ENCODE measurements at regions not wholly inside any gene's neighbourhood (a gene's known extent, or its start where the extent isn't known, plus 50 kb on each side); places are given as distances from the start of the nearest gene placed in this dataset.

- Histone ChIP-seq H3K9me3 (ENCODE audit: low read length) (no peaks in the 10 kb centered on the region), H3F3A (ENCODE audit: low read length, unreplicated experiment) (no peaks in the 10 kb centered on the region), H3K79me2 (ENCODE audit: low read length) (no peaks in the 10 kb centered on the region), H3K4me3 (ENCODE audit: low read length) (no peak overlapping the region), H3K27ac (ENCODE audit: low read length) (no peak overlapping the region), H3K4me1 (ENCODE audit: insufficient read depth, low read length) (no peaks in the 10 kb centered on the region), H3K36me3 (ENCODE audit: low read depth, low read length) (no peaks in the 10 kb centered on the region), H3K9me2 (replicated peaks; ENCODE audit: low read length) (no peaks in the 10 kb centered on the region), H3K27me3 (ENCODE audit: low read length) (no peaks in the 10 kb centered on the region), H3K4me2 (ENCODE audit: low read length) (no peak overlapping the region), H3K9ac (ENCODE audit: low read length) (no peak overlapping the region), H4K20me1 (ENCODE audit: low read length) (no peaks in the 10 kb centered on the region), H2AFZ (ENCODE audit: low read length) (no peak overlapping the region)
- BruUV-seq (replicated peaks), result no TSS peak
- TF ChIP-seq EZH2 (IDR thresholded peaks at IDR 0.05; ENCODE audit: low read length, unreplicated experiment) (no peak), EZH2phosphoT487 (IDR thresholded peaks at IDR 0.05; ENCODE audit: borderline replicate concordance, low read length) (no peak), CTCF (conservative IDR thresholded peaks at IDR 0.05; ENCODE audit: low read depth, low read length) (no peak)
- POLR2A ChIA-PET (ENCODE audit: unreplicated experiment), result no interaction called here
- CTCF ChIA-PET, result no interaction called here
- ATAC-seq, result no peak
- intact Hi-C loops (cut with micrococcal nuclease), result no loop called here
- DNase-seq, result no peak
Measured at GRCh38 chr13:71045101-71045500, 821.9 kb downstream of the DACH1 start.

GRCh38 chr13:71039440-71039839, 827.6 kb downstream of the DACH1 start:
- Histone ChIP-seq H3K4me3 (ENCODE audit: low read length) (no peak overlapping the region), H3K79me2 (ENCODE audit: low read length) (no peaks in the 10 kb centered on the region), H3K27me3 (ENCODE audit: low read length) (no peaks in the 10 kb centered on the region), H3K9me3 (ENCODE audit: low read length) (no peaks in the 10 kb centered on the region), H3F3A (ENCODE audit: low read length, unreplicated experiment) (no peaks in the 10 kb centered on the region), H3K4me2 (ENCODE audit: low read length) (no peak overlapping the region), H3K9ac (ENCODE audit: low read length) (no peak overlapping the region), H2AFZ (ENCODE audit: low read length) (no peak overlapping the region), H3K27ac (ENCODE audit: low read length) (no peak overlapping the region), H3K9me2 (replicated peaks; ENCODE audit: low read length) (no peaks in the 10 kb centered on the region), H3K4me1 (ENCODE audit: insufficient read depth, low read length) (no peaks in the 10 kb centered on the region), H3K36me3 (ENCODE audit: low read depth, low read length) (no peaks in the 10 kb centered on the region), H4K20me1 (ENCODE audit: low read length) (no peaks in the 10 kb centered on the region)
- ChIA-PET POLR2A (ENCODE audit: unreplicated experiment) (no interaction called here), CTCF (no interaction called here)
- BruUV-seq (replicated peaks), result no TSS peak
- DNase-seq, result no peak
- ATAC-seq, result no peak
- TF ChIP-seq EZH2 (IDR thresholded peaks at IDR 0.05; ENCODE audit: low read length, unreplicated experiment) (no peak), EZH2phosphoT487 (IDR thresholded peaks at IDR 0.05; ENCODE audit: borderline replicate concordance, low read length) (no peak), CTCF (conservative IDR thresholded peaks at IDR 0.05; ENCODE audit: low read depth, low read length) (no peak)
- intact Hi-C loops (cut with micrococcal nuclease), result no loop called here

- no peaks in the 10 kb centered on the region for H3K9me2 ChIP-seq (replicated peaks; ENCODE audit: low read length)
- H3K27me3 ChIP-seq (ENCODE audit: low read length), result no peaks in the 10 kb centered on the region
- H3K4me1 ChIP-seq (ENCODE audit: insufficient read depth, low read length), result no peaks in the 10 kb centered on the region
- POLR2A ChIA-PET (ENCODE audit: unreplicated experiment), result no interaction called here
- no peak overlapping the region for H2AFZ ChIP-seq (ENCODE audit: low read length)
- H3K9me3 ChIP-seq (ENCODE audit: low read length), result no peaks in the 10 kb centered on the region
- H3K4me2 ChIP-seq (ENCODE audit: low read length), result no peak overlapping the region
- BruUV-seq (replicated peaks), result no TSS peak
- TF ChIP-seq EZH2phosphoT487 (IDR thresholded peaks at IDR 0.05; ENCODE audit: borderline replicate concordance, low read length) (no peak), CTCF (conservative IDR thresholded peaks at IDR 0.05; ENCODE audit: low read depth, low read length) (no peak), EZH2 (IDR thresholded peaks at IDR 0.05; ENCODE audit: low read length, unreplicated experiment) (no peak)
- intact Hi-C loops (cut with micrococcal nuclease), result no loop called here
- ATAC-seq (no peak), DNase-seq (no peak)
- no peaks in the 10 kb centered on the region for H3K36me3 ChIP-seq (ENCODE audit: low read depth, low read length)
- no peaks in the 10 kb centered on the region for H4K20me1 ChIP-seq (ENCODE audit: low read length)
- no peaks in the 10 kb centered on the region for H3F3A ChIP-seq (ENCODE audit: low read length, unreplicated experiment)
- CTCF ChIA-PET, result no interaction called here
- no peak overlapping the region for H3K4me3 ChIP-seq (ENCODE audit: low read length)
- no peak overlapping the region for H3K9ac ChIP-seq (ENCODE audit: low read length)
- H3K27ac ChIP-seq (ENCODE audit: low read length), result no peak overlapping the region
- no peaks in the 10 kb centered on the region for H3K79me2 ChIP-seq (ENCODE audit: low read length)
Measured at GRCh38 chr13:71034018-71034417, 833.0 kb downstream of the DACH1 start.
